DND-41 (cell line): ENCODE measurements at regions not wholly inside any gene's neighbourhood (a gene's known extent, or its start where the extent isn't known, plus 50 kb on each side); places are given as distances from the start of the nearest gene placed in this dataset.

Source experiments
- ATAC-seq: fragments of 200-7000 bp; cut with Tn5 transposase; 3 replicates; pipeline ENCODE4 v1.9.1; 2021; ENCODE audit warnings: low read depth; ENCODE audit not compliant: insufficient read depth
- DNase-seq: peaks from one replicate; pipeline ENCODE4 v3.0.0-alpha.2; 2020
- H2AFZ ChIP-seq: 2 replicates; pipeline ENCODE4 v1.6.0; 2012; ENCODE audit warnings: low read depth, low read length
- H3K27ac ChIP-seq: 2 replicates; pipeline ENCODE4 v1.5.1; 2012; ENCODE audit warnings: low read length, inconsistent platforms
- H3K27me3 ChIP-seq: fragments of 200-600 bp; sonication (generic); 2 replicates; pipeline ENCODE4 v1.6.0; 2012; ENCODE audit warnings: low read length, mild to moderate bottlenecking, inconsistent platforms; ENCODE audit not compliant: insufficient read depth, poor library complexity
- H3K36me3 ChIP-seq: 2 replicates; pipeline ENCODE4 v1.5.1; 2012; ENCODE audit warnings: low read length, inconsistent platforms; ENCODE audit not compliant: insufficient read depth
- H3K4me1 ChIP-seq: 2 replicates; pipeline ENCODE4 v1.5.1; 2012; ENCODE audit warnings: mild to moderate bottlenecking, low read length; ENCODE audit not compliant: insufficient read depth
- H3K4me2 ChIP-seq: 2 replicates; pipeline ENCODE4 v1.6.0; 2012; ENCODE audit warnings: mild to moderate bottlenecking, moderate library complexity, low read length, inconsistent platforms; ENCODE audit not compliant: insufficient read depth
- H3K4me3 ChIP-seq, 2 experiments: fragments of 200-600 bp in 1 of 2; shearing (Covaris generic) in 1 of 2; 2 replicates each; pipeline ENCODE4 v1.5.1; 2012 to 2016; ENCODE audit warnings: inconsistent platforms in 2 of 2, low read length in 2 of 2, mild to moderate bottlenecking in 2 of 2, low read depth in 1 of 2, moderate library complexity in 1 of 2
- H3K79me2 ChIP-seq: 2 replicates; pipeline ENCODE4 v1.6.0; 2012; ENCODE audit warnings: low read length, inconsistent platforms; ENCODE audit not compliant: insufficient read depth
- H3K9ac ChIP-seq: 2 replicates; pipeline ENCODE4 v1.6.0; 2012; ENCODE audit warnings: low read depth, mild to moderate bottlenecking, inconsistent platforms, low read length, moderate library complexity
- H3K9me3 ChIP-seq: 2 replicates; pipeline ENCODE4 v1.5.1; 2012; ENCODE audit warnings: low read length, moderate library complexity, mild to moderate bottlenecking, inconsistent platforms; ENCODE audit not compliant: insufficient read depth, severe bottlenecking
- H4K20me1 ChIP-seq: 2 replicates; pipeline ENCODE4 v1.6.0; 2012; ENCODE audit warnings: low read length; ENCODE audit not compliant: insufficient read depth
- EZH2 ChIP-seq: IDR thresholded peaks from 3 replicates; pipeline ENCODE4 v1.6.1; 2012; ENCODE audit warnings: borderline replicate concordance, low read depth, mild to moderate bottlenecking, moderate library complexity, low read length, inconsistent platforms; ENCODE audit not compliant: severe bottlenecking
- TF ChIP-seq, protein P1 (sequence below): IDR thresholded peaks from 2 replicates; pipeline ENCODE4 v1.5.1; 2012; ENCODE audit warnings: borderline replicate concordance, low read length, moderate library complexity, mild to moderate bottlenecking; ENCODE audit not compliant: poor library complexity, severe bottlenecking; ENCODE audit errors: extremely low read depth

DNA sequence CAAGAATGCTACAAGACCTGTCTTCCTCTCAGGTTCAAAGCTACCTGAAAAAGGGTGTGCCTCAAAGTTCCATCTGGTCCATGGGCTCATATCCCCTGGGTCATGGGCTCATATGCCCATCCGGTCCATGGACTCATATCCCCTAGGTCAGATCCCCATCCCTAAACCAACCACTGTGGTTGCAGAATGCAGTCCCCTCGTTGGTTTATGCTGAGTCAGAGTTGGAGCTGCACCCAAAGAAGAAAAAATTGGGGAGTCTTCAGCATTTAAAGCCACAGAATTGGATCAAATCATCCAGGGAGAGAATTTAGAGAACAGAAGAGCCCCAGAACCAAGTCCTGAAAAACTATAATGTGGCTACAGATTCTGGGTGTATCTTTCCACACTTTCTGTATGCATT, 71.5 kb upstream of the IL12A start:
- Histone ChIP-seq H3K4me3 (no peak overlapping the region), H2AFZ (no peak overlapping the region), H3K36me3 (no peaks in the 10 kb centered on the region), H3K27me3 (no peaks in the 10 kb centered on the region), H3K4me1 (no peaks in the 10 kb centered on the region), H4K20me1 (no peaks in the 10 kb centered on the region), H3K27ac (no peak overlapping the region), H3K9ac (no peak overlapping the region), H3K79me2 (no peaks in the 10 kb centered on the region), H3K4me2 (no peak overlapping the region), H3K9me3 (no peaks in the 10 kb centered on the region)
- TF ChIP-seq, protein P1, sequence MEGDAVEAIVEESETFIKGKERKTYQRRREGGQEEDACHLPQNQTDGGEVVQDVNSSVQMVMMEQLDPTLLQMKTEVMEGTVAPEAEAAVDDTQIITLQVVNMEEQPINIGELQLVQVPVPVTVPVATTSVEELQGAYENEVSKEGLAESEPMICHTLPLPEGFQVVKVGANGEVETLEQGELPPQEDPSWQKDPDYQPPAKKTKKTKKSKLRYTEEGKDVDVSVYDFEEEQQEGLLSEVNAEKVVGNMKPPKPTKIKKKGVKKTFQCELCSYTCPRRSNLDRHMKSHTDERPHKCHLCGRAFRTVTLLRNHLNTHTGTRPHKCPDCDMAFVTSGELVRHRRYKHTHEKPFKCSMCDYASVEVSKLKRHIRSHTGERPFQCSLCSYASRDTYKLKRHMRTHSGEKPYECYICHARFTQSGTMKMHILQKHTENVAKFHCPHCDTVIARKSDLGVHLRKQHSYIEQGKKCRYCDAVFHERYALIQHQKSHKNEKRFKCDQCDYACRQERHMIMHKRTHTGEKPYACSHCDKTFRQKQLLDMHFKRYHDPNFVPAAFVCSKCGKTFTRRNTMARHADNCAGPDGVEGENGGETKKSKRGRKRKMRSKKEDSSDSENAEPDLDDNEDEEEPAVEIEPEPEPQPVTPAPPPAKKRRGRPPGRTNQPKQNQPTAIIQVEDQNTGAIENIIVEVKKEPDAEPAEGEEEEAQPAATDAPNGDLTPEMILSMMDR, result no peak
- no peak for TF ChIP-seq EZH2
- ATAC-seq (no peak), DNase-seq (no peak)

DNA sequence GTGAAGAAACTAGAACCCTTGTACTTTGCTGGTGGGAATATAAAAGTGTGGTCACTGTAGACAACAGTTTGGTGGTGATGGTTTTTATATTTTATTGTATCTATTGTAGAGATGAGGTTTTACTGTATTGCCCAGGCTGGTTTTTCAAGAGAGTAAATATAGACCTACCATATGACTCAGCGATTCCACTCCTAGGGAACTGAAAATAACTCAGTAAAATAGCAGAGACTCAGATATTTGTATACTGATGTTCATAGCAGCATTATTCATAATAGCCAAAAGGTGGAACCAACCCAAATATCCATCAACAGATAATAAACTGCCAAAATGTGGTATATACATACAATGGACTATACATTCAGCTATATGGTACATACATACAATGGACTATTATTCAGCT, 68.8 kb upstream of the IL12A start:
- DNase-seq (no peak), ATAC-seq (no peak)
- H3K4me2 ChIP-seq, result no peak overlapping the region
- H3K79me2 ChIP-seq, result no peaks in the 10 kb centered on the region
- no peak overlapping the region for H3K27ac ChIP-seq
- H3K4me3 ChIP-seq, result no peak overlapping the region
- no peaks in the 10 kb centered on the region for H3K9me3 ChIP-seq
- TF ChIP-seq, protein P1, result no peak
- TF ChIP-seq EZH2, result no peak
- no peaks in the 10 kb centered on the region for H4K20me1 ChIP-seq
- H3K9ac ChIP-seq, result no peak overlapping the region
- H3K36me3 ChIP-seq, result no peaks in the 10 kb centered on the region
- no peak overlapping the region for H2AFZ ChIP-seq
- H3K27me3 ChIP-seq, result no peaks in the 10 kb centered on the region
- no peaks in the 10 kb centered on the region for H3K4me1 ChIP-seq

DNA sequence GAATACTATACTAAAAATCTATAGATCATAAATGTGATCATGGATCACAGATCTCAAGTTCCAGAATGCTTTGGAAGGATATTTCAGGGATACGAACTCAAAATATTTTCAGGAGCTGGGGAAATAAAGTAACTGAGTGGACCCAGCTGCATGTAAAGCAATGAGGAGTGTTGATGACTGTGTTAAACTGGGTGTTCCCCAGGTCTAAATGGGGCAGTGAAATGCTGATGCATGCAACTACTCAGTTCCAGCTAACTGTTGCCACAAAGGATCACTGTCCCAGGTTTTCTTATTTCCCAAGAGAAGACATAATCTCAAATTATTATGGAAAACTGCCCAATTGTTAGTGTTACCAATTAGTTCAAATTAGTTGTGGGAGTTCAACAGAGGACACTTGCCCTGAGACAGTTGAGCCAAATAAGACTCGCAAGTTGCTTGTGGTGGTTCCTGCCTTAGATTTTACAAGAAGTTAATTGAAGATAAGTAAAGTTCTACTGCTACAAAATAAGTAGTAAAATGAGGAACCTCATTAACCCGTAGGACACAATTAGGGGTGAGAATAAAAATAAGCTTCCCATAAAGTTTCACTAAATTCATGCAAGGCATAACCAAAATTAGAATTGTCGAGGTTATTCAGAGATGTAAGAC, 66.3 kb upstream of the IL12A start:
- Histone ChIP-seq H3K79me2 (no peaks in the 10 kb centered on the region), H3K27me3 (no peaks in the 10 kb centered on the region), H4K20me1 (no peaks in the 10 kb centered on the region), H3K36me3 (no peaks in the 10 kb centered on the region), H3K4me2 (no peak overlapping the region), H3K27ac (no peak overlapping the region), H3K4me1 (no peaks in the 10 kb centered on the region), H3K9ac (no peak overlapping the region), H3K4me3 (no peak overlapping the region), H2AFZ (no peak overlapping the region), H3K9me3 (no peaks in the 10 kb centered on the region)
- DNase-seq, result no peak
- TF ChIP-seq, protein P1, result no peak
- no peak for TF ChIP-seq EZH2
- no peak for ATAC-seq

DNA sequence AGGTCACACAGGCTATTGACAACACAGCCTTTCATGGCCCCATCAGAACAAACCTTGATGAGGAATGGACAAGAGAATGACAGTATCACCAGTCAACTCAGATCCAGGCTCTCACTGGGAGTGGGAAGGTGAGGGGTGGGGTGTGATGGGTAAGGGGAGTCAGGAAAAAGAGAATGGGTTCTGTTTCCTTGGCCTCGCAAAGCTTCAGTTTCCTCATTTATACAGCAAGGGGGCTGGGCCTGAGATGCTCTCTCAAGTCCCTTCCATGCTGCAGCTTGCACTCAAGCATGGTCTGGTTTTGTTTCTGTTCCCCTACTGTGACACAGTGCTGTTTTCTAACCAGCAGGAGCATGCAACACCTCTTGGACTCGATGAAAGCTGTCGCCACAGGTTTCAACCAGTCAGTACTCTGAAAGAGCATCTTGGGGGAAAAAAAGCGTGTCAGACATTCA, 65.7 kb upstream of the IL12A start:
- no peak for ATAC-seq
- no peaks in the 10 kb centered on the region for H3K79me2 ChIP-seq
- no peaks in the 10 kb centered on the region for H3K4me1 ChIP-seq
- H3K27ac ChIP-seq, result no peak overlapping the region
- no peaks in the 10 kb centered on the region for H3K9me3 ChIP-seq
- no peaks in the 10 kb centered on the region for H4K20me1 ChIP-seq
- no peak overlapping the region for H3K4me3 ChIP-seq
- H3K36me3 ChIP-seq, result no peaks in the 10 kb centered on the region
- no peaks in the 10 kb centered on the region for H3K27me3 ChIP-seq
- no peak for DNase-seq
- TF ChIP-seq, protein P1, result no peak
- TF ChIP-seq EZH2, result no peak
- no peak overlapping the region for H2AFZ ChIP-seq
- H3K4me2 ChIP-seq, result no peak overlapping the region
- H3K9ac ChIP-seq, result no peak overlapping the region
